Hepatocyte (in vitro differentiated cells): ENCODE measurements at regions not wholly inside any gene's neighbourhood (a gene's known extent, or its start where the extent isn't known, plus 50 kb on each side); places are given as distances from the start of the nearest gene placed in this dataset.

Source experiments
- DNase-seq: peaks from one replicate; pipeline ENCODE4 v3.0.0-alpha.2; 2016; ENCODE audit warnings: low spot score
- H2AFZ ChIP-seq: fragments of 200-600 bp; sonication (generic); 2 replicates; pipeline ENCODE4 v1.6.0; 2016; ENCODE audit warnings: antibody characterized with exemption, mild to moderate bottlenecking
- H3K27ac ChIP-seq: fragments of 200-600 bp; sonication (generic); 2 replicates; pipeline ENCODE4 v1.5.1; 2016; ENCODE audit warnings: mild to moderate bottlenecking
- H3K27me3 ChIP-seq: fragments of 200-600 bp; sonication (generic); 2 replicates; pipeline ENCODE4 v1.6.1; 2016
- H3K36me3 ChIP-seq: fragments of 200-600 bp; sonication (generic); replicated peaks from 2 replicates; pipeline ENCODE4 v1.5.1; 2016; ENCODE audit warnings: low read depth; ENCODE audit not compliant: insufficient read depth
- H3K4me1 ChIP-seq: fragments of 200-600 bp; sonication (generic); 2 replicates; pipeline ENCODE4 v1.5.1; 2016; ENCODE audit warnings: mild to moderate bottlenecking, moderate library complexity; ENCODE audit not compliant: insufficient read depth
- H3K4me2 ChIP-seq: fragments of 200-600 bp; sonication (generic); 2 replicates; pipeline ENCODE4 v1.6.0; 2016
- H3K4me3 ChIP-seq: fragments of 200-600 bp; sonication (generic); 2 replicates; pipeline ENCODE4 v1.5.1; 2016; ENCODE audit warnings: mild to moderate bottlenecking
- H3K79me2 ChIP-seq: fragments of 200-600 bp; sonication (generic); 2 replicates; pipeline ENCODE4 v1.6.0; 2017; ENCODE audit warnings: mild to moderate bottlenecking
- H3K9me2 ChIP-seq: fragments of 200-600 bp; sonication (generic); replicated peaks from 2 replicates; pipeline ENCODE4 v1.6.0; 2017; ENCODE audit warnings: mild to moderate bottlenecking; ENCODE audit not compliant: insufficient read depth
- H3K9me3 ChIP-seq: fragments of 200-600 bp; sonication (generic); 2 replicates; pipeline ENCODE4 v1.5.1; 2016; ENCODE audit warnings: low read depth, mild to moderate bottlenecking
- H4K20me1 ChIP-seq: fragments of 200-600 bp; sonication (generic); 2 replicates; pipeline ENCODE4 v1.6.0; 2016; ENCODE audit warnings: mild to moderate bottlenecking; ENCODE audit not compliant: insufficient read depth, poor library complexity, severe bottlenecking
- CTCF ChIP-seq: fragments of 200-600 bp; sonication (generic); IDR thresholded peaks from 2 replicates; pipeline ENCODE4 v1.5.1; 2016; ENCODE audit warnings: antibody characterized with exemption, mild to moderate bottlenecking; ENCODE audit not compliant: poor library complexity
- EZH2 ChIP-seq: fragments of 200-600 bp; sonication (generic); IDR thresholded peaks from 2 replicates; pipeline ENCODE4 v1.6.1; 2016; ENCODE audit warnings: antibody characterized with exemption, mild to moderate bottlenecking, borderline replicate concordance
- EZH2phosphoT487 ChIP-seq: fragments of 200-600 bp; sonication (generic); IDR thresholded peaks from one replicate; pipeline ENCODE4 v1.6.1; 2018; ENCODE audit warnings: antibody characterized with exemption, mild to moderate bottlenecking, low read depth, moderate library complexity; ENCODE audit not compliant: unreplicated experiment, severe bottlenecking
- WGBS: methylation state at CpG from one replicate; pipeline ENCODE4 v1.1.6; 2016; ENCODE audit warnings: low lambda C conversion rate; ENCODE audit errors: missing lambda C conversion rate; 5-methylcytosine and 5-hydroxymethylcytosine counted together

- Histone ChIP-seq H2AFZ (no peak overlapping the region), H3K36me3 (no peaks in the 10 kb centered on the region), H3K9me2 (no peaks in the 10 kb centered on the region), H3K4me3 (no peak overlapping the region), H4K20me1 (no peaks in the 10 kb centered on the region), H3K4me2 (no peak overlapping the region), H3K79me2 (no peaks in the 10 kb centered on the region), H3K27me3 (no peaks in the 10 kb centered on the region), H3K4me1 (no peaks in the 10 kb centered on the region), H3K27ac (no peak overlapping the region), H3K9me3 (no peaks in the 10 kb centered on the region)
- DNase-seq: no peak
- TF ChIP-seq EZH2: no peak
- WGBS: 100% methylated on average over 1 of the region's 1 CpG
Observed at GRCh38 chr21:15279482-15279881, 214.7 kb upstream of the NRIP1 start.

GRCh38 chr21:15281714-15282113, 216.9 kb upstream of the NRIP1 start:
- H3K9me2 ChIP-seq: no peaks in the 10 kb centered on the region
- no peak for DNase-seq

GRCh38 chr21:15282665-15283064, 217.9 kb upstream of the NRIP1 start:
- Histone ChIP-seq H3K4me3 (no peak overlapping the region), H3K4me1 (no peaks in the 10 kb centered on the region), H2AFZ (no peak overlapping the region), H3K27ac (no peak overlapping the region), H3K27me3 (no peaks in the 10 kb centered on the region), H3K9me3 (no peaks in the 10 kb centered on the region), H3K9me2 (no peaks in the 10 kb centered on the region), H3K36me3 (no peaks in the 10 kb centered on the region), H4K20me1 (no peaks in the 10 kb centered on the region), H3K4me2 (no peak overlapping the region), H3K79me2 (no peaks in the 10 kb centered on the region)
- WGBS: 79% methylated on average over 1 of the region's 1 CpG
- no peak for TF ChIP-seq EZH2phosphoT487
- TF ChIP-seq CTCF: no peak
- no peak for TF ChIP-seq EZH2
- no peak for DNase-seq

More at GRCh38 chr21:15281714-15282113, 216.9 kb upstream of the NRIP1 start:
- Histone ChIP-seq H3K9me3 (no peaks in the 10 kb centered on the region), H3K27me3 (no peaks in the 10 kb centered on the region), H3K36me3 (no peaks in the 10 kb centered on the region), H2AFZ (no peak overlapping the region), H3K4me3 (no peak overlapping the region), H3K4me2 (no peak overlapping the region), H3K4me1 (no peaks in the 10 kb centered on the region), H3K79me2 (no peaks in the 10 kb centered on the region), H4K20me1 (no peaks in the 10 kb centered on the region), H3K27ac (no peak overlapping the region)
- TF ChIP-seq EZH2: no peak
- no peak for TF ChIP-seq CTCF
- no peak for TF ChIP-seq EZH2phosphoT487
- WGBS: 88% methylated on average over 3 of the region's 3 CpGs

- no peaks in the 10 kb centered on the region for H3K9me2 ChIP-seq
- no peaks in the 10 kb centered on the region for H4K20me1 ChIP-seq
- no peaks in the 10 kb centered on the region for H3K36me3 ChIP-seq
- no peak overlapping the region for H3K27ac ChIP-seq
- no peaks in the 10 kb centered on the region for H3K4me1 ChIP-seq
- no peak for TF ChIP-seq EZH2phosphoT487
- no peak for TF ChIP-seq EZH2
- no peak for TF ChIP-seq CTCF
- H3K4me2 ChIP-seq: no peak overlapping the region
- no peak overlapping the region for H2AFZ ChIP-seq
- no peaks in the 10 kb centered on the region for H3K27me3 ChIP-seq
- H3K4me3 ChIP-seq: no peak overlapping the region
- no peaks in the 10 kb centered on the region for H3K9me3 ChIP-seq
- no peaks in the 10 kb centered on the region for H3K79me2 ChIP-seq
- no peak for DNase-seq
Observed at GRCh38 chr21:15283138-15283537, 218.3 kb upstream of the NRIP1 start.
